T follicular helper cell (primary cell): ENCODE measurements at regions not wholly inside any gene's neighbourhood (a gene's known extent, or its start where the extent isn't known, plus 50 kb on each side); places are given as distances from the start of the nearest gene placed in this dataset.

Experiments
- DNase-seq: peaks from one replicate; pipeline ENCODE4 v3.0.0-alpha.2; 2020; ENCODE audit warnings: low read depth

GRCh38 chr4:26073886-26074560, 160.0 kb downstream of the SMIM20 start:
- no peak for DNase-seq

GRCh38 chr4:26074712-26075430, 160.9 kb downstream of the SMIM20 start:
- DNase-seq = no peak

DNA sequence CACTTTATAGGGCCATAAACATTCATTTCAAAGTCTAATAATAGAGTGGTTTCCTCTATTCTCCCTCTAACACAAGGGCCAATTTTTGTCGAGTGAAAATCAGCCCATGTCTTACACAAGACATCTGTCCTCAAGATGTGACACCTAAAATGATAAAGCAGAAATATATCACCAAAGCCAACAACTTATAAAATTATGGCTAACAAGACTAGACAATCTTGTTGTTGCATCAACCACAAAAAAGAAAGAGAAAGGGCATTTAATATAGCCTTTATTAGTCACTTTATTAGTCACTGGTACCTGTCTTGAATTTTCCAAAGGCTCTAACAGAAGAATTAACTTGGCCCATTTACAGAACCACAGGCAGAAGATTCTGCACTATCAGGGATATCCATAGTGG, 161.6 kb downstream of the SMIM20 start:
- DNase-seq = no peak

- DNase-seq = no peak
These were observed 162.1 kb downstream of the SMIM20 start for GRCh38 chr4:26076000-26076587.

DNA sequence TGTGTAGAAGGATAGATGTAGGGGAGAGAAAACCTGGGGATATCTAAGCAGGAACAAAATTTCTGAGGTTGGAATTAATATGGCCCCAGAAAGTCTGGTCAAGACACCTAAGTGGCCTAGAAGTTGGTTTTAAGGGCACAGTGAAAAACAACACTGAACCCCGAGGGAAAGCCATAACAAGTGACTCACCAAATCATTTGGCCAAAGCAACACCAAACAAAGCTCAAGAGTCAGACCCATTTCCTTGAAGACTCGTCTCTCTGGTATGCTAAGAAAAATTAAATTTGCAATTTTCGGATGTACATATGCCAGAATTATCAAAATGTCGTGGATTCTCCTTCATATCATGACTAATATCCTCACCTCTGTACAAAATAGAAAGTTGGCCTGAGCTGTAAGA, 162.9 kb downstream of the SMIM20 start:
- no peak for DNase-seq

DNA sequence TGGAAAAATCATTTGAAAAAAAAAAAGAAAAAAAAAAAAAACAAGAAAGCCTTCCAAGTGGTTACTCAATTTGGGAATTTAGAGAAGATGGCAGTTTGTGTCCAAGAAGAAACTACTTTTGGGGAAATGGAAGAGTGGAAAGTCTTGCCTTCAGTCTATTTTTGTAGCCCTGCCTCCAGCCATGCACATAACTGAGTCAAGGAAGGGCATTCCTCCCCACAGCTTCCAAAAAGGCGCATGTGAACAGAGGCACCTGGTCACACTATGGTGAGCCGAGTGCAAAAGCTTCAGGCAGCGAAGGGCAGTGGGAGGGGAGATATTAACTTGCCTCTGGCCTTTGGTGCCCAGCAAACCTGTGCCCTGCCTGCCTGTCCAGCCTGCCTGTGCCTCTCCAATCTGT, 163.7 kb downstream of the SMIM20 start:
- no peak for DNase-seq

DNA sequence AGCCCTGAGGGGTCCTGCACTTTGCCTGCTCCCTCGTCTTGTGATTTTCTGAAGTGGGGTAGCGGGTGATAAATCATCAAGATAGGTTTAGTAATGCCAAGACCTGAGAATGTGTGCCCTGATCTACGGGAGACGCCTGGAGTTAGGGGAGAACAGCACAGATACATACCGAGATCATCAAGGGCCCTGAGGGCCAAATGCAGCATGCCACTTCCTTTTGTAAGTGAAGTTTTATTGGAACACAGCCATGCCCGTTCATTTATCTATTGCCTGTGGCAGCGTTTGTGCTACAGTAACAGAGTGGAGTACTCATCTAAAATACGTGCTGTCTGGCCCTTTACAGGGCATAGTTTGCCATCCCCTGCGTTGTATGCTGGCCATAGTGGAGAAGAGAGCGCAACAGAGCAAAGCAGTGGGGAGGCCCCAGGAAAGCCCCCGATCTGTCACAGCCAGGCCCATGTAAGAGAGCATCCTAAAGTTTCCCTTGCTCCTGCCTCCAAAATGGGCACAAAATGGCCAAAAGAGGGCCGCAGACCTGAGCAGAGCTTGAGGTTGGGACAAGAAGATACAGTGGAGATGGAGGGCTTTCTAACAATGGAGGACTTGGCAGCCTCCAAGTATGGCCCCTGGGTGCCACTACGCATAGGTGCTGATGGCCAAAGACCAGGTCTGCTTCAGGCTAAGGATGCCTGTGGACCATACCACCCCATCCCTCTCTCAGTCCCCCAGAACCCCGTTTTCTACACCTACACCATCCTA, 167.0 kb downstream of the SMIM20 start:
- DNase-seq = no peak

GRCh38 chr4:26081795-26082498, 167.9 kb downstream of the SMIM20 start:
- no peak for DNase-seq

DNA sequence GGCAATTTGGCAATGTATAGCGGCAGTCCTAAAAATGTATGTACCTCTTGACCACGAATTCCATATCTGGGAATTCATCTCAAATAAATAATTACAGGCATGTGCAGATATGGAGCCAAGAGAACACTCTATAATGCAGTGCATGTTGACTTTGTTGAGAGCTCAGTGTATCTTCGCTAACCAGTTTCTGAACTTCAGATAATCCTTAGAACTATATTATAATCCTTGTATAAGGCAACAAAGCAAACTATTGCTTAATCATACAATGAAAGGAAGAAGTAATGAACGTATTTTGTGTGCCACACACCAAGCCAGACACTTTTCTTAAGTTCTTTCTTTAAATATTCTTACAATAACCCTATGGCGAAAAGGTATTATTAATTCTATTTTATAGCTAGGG, 168.5 kb downstream of the SMIM20 start:
- no peak for DNase-seq

DNA sequence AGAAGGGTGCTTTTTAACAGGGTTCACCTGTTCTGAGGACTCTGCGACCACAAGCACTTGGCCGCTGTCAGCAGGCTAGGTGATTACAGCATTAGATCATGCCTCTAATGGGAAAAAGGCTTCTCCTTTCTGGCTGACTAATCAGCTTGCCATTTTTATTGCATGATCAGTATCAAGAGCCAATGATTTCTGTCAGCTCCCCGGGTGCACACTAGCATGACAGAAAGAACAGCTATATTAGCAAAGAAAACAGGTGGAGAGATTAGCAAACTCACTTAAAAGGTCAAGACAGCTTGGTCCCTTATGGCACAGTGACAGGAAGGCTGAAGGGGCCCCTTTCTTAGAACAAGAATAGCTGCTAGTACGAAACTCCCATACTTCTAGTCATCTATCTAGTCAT, 170.0 kb downstream of the SMIM20 start:
- no peak for DNase-seq

GRCh38 chr4:26084414-26084813, 170.4 kb downstream of the SMIM20 start:
- DNase-seq = no peak

DNA sequence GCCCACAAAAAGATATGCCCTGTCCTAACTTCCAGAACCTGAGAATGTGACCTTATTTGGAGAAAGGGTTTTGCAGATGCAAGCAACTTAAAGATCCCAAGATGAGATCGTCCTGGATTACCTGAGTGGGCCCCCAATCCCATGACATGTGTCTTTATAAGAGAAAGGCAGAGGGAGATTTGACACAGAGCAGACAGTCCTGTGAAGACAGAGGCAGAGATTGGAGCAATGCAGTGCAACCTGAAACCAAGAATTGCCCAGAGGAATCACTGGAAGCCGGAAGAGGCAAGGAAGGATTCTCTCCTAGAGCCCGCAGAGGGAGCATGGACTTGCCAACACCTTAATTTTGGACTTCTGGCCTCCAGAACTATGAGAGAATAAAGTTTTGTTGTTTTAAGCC, 171.5 kb downstream of the SMIM20 start:
- DNase-seq = no peak

- no peak for DNase-seq
These were observed 172.8 kb downstream of the SMIM20 start for GRCh38 chr4:26086621-26087441.

DNA sequence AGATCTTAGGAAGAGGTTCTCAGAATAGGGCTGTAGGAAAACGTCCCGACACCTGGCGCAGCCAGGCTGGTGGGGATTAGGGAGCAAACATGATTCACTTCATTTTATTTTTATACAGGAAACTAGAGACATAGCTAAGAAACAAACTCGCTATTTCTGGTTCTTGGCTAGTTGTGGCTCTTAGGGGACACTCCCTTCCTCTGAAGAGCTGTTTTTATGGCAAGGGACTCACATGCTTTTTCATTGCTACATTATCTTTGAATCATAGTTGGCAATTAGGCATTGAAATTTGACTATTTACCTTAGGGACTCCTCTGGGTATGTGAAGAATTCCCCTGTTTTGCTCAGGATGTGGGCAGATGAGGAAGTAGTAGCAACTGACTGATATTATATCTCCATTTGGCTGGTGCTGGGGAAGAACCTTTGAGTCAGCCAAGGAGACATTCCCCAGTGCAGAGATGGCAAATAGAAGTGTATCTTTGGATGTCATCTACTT, 174.5 kb downstream of the SMIM20 start:
- DNase-seq = no peak

- no peak for DNase-seq
These were observed 179.5 kb downstream of the SMIM20 start for GRCh38 chr4:26093551-26093950.

GRCh38 chr4:26094076-26094475, 180.1 kb downstream of the SMIM20 start:
- no peak for DNase-seq

DNA sequence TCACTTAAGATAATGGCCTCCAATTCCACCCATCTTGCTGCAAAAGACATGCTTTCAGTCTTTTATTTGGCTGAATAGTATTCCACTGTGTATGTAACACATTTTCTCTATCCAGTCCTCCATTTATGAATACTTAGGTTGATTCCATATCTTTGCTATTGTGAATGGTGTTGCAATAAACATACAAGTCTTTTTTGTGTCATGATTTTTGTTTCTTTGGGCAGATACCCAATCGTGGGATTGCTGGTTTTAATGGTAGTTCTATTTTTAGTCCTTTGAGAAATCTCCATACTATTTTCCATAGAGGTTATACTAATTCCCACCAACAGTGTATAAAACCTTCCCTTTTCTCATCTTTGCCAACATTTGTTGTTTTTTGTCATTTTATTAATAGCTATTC, 180.9 kb downstream of the SMIM20 start:
- no peak for DNase-seq

DNA sequence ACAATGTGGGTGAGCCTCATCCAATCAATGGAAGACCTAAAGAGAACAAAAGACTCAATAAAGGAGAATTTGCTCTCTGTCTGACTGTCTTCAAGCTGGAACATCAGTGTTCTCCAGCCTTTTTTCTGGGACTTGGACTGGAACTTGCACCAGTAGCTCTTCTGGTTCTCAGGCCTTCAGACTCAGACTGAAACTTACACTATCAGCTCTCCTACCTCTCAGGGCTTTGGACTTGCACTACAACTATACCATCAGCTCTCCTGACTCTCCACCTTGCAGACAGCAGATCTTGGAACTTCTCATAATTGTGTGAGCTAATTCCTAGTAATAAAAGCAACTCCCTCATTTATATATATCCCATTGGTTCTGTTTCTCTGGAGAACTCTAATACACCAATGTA, 185.9 kb downstream of the SMIM20 start:
- DNase-seq = no peak

- no peak for DNase-seq
These were observed 187.0 kb downstream of the SMIM20 start for GRCh38 chr4:26101011-26101410.

DNA sequence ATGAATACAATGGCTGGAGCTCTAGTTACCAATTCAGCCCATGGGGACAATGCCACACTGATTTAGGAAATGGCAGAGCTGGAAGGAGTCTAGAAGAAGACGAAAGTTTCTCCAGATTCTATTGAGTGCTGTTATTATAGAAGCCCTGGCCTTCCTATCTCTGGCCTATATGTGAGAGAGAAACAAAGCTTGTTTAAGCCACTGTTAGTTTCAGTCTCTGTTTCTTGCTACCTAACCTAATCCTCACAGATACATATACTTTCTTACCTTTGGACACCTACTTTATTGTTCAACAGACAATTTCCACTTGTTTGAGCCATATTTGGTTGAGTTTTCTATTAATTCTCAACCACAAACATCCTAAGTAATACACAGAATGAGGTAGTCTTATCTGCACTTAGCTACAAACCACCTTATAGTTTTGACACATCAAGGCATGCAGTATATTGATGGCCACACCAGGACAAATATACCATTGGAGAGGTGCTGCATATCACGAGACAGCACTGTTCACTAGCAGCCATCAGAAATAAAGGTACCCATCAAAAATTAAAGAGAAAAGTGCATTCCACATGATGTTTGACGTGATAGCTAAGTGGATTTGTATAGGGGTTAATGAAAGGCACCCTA, 190.2 kb downstream of the SMIM20 start:
- DNase-seq = no peak

DNA sequence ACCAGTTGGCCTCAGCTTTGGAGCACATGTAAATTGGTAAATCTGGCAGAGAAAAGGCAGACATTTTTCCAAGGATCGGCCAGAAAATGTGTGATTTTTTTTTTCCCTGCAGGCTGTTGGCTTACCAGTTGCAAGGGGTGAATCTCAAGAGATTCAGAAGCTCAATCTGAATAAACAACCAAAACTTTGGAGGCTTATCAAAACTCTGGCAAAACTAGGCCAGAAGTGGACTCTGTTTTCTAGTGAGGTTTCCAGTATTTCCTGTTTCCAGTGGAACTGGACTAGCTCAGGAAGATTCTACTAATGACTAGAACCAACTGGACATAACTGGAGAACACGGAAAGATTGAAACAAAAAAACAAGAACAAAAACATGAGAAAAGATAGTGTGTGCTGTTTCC, 191.3 kb downstream of the SMIM20 start:
- no peak for DNase-seq
